ENCODE measurements at regions not wholly inside any gene's neighbourhood (a gene's known extent, or its start where the extent isn't known, plus 50 kb on each side); places are given as distances from the start of the nearest gene placed in this dataset.

DNA sequence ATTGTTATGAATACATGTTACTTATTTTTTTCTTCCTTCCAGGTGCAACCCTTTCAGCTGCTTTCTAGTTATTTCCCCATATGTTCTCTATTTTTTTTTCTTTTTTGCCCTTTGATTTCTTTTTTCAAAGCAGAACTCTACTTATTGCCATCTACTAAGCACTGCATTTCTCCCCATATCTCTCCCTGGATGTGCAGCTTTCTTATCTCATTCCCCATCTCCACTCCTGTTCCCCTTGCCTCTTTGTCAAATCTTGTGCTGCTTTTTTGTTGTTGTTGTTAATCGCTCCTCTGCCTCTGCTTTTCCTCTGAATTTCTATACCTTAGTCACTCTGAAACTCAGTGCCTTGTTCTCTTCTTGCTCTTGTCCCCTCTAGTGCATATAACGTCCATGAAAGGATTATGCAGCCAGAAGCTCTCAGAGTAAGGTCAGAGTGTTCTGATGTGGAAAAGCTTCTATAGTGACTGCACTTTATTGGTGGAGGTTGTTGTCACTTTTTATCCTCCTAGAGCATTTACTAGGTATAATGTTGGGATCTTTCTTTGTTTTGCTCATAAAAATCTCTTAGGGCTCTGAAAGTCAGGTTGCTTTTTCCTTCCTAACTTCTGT lies 51.1 kb upstream of the JADE1 start:
- TF ChIP-seq SUZ12 (IDR thresholded peaks at IDR 0.05; ENCODE audit: extremely low read depth, insufficient read depth, insufficient read length) = no peak
- no peak for TF ChIP-seq YY1 (IDR thresholded peaks at IDR 0.05; ENCODE audit: insufficient read depth, insufficient read length)

All from NT2/D1 (cell line).